NCI-H2227 (cell line): ENCODE measurements at regions not wholly inside any gene's neighbourhood (a gene's known extent, or its start where the extent isn't known, plus 50 kb on each side); places are given as distances from the start of the nearest gene placed in this dataset.

Experiments used
- DNase-seq: peaks from one replicate; lab custom pipeline; 2025; ENCODE audit not compliant: unreplicated experiment; lab: John Stamatoyannopoulos, UW

DNA sequence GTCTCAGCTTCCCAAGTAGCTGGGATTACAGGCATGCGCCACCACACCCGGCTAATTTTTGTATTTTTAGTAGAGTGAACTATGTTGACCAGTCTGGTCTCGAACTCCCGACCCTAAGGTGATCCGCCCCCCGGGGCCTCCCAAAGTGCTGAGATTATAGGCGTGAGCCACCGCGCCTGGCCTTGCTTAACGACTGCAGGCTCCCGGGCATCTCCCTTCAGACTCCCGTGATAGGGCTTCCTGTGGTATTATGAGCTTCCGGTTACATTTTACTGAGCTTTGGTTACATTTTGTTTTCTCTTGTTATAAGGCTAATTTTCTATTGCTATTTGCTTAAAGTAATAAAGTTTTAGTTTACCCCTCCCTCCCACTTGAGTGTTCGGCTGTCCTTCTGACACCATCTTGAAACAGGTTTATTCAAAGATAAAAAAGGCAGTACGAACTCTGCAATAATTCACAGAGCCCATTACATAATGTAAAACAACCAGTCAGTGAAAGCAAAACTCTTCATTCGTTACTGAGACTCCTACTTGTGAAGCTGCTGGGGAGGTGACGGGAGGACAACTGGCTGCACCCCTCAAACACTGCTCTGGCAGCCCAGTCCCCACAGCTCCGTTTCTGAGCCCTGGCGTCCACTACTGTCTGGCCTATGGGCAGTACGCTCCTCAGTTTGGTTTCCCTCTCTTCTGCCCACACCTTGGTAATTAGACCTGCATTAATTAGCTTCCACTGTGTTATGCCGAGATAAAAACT is 795.7 kb upstream of the SLIT2 start:
- peak; percentile 46 for DNase-seq

DNA sequence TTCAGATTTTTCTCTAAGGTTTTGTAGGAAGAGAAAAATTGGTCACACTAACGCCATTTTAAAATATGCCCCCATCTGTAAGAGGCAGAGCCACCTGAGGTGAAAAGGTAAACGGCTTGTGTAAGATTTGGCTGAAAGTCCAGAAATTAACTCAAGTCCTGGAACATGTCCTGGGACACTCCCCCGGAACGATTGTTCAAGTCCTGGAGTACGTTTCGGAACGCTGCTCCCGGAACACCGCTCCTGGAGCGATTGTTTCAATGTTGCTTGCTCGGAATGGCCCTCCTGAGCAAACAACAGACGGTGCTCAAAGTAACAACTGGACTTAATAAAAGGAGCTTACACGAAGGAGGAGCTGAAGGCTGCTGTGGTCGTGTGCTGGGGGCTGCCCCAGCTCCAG is 796.5 kb upstream of the SLIT2 start:
- DNase-seq, result peak; percentile 54

GRCh38 chr4:19438233-19438632 is 813.5 kb upstream of the SLIT2 start:
- no peak for DNase-seq

GRCh38 chr4:19437008-19437407 is 814.7 kb upstream of the SLIT2 start:
- DNase-seq, result no peak

DNA sequence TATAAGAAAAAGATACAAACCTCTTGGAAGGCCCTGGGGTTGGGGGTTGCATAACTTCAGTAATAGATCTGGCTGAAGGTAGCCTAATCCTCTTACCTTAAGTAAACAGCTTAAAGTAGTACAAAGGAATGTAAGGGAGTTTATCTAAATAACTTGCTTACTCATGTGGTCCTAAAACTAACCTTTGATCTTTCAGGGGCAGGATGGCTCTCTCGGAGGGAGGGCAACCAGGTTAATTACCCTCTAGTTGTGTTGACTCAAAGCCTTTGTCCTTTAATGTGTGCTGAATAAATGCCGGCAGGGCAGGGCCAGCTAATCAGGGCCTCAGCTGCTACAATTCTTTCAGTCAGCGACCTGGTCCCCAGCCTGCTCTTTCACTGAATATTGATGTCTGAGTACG is 822.0 kb upstream of the SLIT2 start:
- no peak for DNase-seq

GRCh38 chr4:19425146-19425545 is 826.6 kb upstream of the SLIT2 start:
- DNase-seq, result no peak

GRCh38 chr4:19417256-19417655 is 834.4 kb upstream of the SLIT2 start:
- no peak for DNase-seq

DNA sequence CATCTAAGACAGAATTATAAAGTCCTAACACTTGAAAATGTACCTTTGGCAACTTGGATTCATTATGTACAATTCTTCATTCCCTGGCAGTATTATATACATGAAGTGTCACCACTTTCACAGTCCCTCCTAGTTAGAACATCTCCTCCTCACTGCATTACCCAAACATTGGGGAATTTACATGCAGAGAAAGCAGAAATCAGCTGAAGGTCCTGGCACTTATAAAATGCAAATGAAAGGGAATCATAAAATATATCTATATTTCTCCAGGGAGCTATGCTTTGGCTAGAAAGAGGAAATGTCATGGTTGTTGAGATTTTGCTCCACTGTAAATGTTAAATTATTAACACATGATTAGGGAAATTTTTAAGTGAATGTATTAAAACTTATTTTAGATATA is 835.6 kb upstream of the SLIT2 start:
- DNase-seq, result no peak

DNA sequence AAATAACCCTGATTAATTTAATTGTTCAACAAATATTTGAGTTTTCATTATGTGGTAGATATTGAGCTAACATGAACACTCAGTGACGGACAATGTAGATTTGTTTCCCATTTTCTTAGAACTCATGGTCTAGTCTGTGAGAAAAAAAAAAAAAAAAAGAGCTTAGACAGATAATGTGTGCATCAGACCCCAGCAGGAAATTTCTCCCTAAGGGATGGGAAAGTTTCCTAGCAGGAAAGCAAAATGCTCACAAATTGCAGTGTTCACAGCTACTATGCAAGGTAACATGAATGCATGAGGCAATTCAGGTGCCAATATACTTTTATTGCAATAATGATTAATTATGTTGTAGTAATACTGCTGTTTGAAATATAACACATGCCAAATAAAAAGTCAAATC is 843.2 kb upstream of the SLIT2 start:
- no peak for DNase-seq

DNA sequence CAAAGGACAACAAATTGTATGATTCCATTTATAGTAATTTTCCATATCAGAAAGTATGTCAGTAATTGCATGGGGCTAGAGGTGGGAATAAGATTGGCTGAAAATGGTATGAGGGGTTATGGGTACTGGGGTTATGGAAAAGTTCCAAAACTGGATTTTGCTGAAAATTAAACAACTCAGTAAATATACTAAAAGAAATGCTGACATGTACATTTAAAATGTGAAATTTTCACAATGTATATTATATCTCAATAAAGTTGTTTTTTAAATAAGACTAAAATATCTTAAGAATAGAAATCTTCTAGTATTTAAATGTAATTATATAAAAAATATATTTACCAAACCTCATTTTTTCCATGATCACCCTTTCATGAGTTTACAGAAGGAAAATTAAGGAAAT is 844.9 kb upstream of the SLIT2 start:
- DNase-seq, result no peak

- peak; percentile 6 for DNase-seq
Observed at GRCh38 chr4:19403786-19404370, 847.8 kb upstream of the SLIT2 start.

DNA sequence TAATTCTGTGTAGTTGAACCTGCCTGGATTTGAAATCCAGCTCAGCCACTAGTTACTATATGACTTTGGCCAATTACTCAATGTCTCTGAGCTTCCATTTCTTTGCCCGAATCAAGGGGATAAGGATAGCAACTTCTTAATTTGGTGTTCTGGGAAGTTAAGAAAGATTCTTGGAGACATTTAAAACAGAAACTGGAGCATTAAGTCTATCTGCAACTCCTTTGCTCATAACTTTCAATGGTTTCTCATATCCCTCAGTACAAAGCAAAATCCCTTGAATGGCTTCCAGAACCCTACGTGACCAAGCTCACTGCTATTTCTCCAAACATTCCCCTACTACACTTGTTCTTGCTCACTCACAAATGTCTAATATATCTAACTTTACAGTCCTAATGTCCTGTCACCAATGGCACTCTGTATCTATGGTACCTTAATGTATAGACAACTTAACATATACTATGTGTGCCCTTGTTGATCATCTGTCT is 849.1 kb upstream of the SLIT2 start:
- no peak for DNase-seq

DNA sequence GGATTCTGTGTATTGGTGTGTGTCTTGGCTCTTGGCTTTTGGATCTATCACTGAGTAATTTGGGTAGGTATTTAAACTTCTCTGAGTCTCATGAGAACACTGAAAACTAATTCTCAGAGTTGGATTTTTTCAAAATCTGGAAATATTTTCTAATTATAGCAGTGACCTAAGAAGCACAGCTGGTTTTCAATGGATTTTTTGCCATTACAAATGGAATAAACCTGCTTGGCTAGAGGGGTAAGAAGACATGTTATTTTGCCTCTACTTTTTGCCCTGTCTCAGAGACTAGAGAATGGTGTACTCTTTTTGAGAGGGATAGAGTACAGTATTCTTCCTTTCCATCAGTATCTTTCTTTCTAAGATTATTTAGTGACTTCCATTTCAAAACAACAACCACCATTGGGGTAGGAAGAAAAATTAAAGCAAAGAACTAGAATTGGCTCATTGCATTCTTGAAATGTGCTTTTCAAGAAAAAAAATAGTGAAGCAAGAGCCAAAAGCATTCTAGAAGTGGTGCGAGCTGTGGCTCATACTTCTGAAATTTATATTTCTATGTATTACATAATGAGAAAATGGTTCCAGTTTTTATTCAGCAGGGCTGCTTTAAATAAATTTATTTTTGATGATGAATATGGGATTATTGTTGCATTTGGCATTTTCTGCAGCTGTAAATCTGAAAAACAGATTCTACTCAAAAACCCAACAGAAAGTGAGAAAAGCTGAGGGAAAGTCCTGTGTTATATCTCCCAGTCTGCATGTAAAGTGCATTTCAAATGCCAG is 850.2 kb upstream of the SLIT2 start:
- no peak for DNase-seq

GRCh38 chr4:19400820-19401219 is 850.9 kb upstream of the SLIT2 start:
- DNase-seq, result no peak

- DNase-seq, result no peak
Observed at GRCh38 chr4:19399001-19399400, 852.7 kb upstream of the SLIT2 start.

- DNase-seq, result no peak
Observed at GRCh38 chr4:19386786-19387185, 864.9 kb upstream of the SLIT2 start.

DNA sequence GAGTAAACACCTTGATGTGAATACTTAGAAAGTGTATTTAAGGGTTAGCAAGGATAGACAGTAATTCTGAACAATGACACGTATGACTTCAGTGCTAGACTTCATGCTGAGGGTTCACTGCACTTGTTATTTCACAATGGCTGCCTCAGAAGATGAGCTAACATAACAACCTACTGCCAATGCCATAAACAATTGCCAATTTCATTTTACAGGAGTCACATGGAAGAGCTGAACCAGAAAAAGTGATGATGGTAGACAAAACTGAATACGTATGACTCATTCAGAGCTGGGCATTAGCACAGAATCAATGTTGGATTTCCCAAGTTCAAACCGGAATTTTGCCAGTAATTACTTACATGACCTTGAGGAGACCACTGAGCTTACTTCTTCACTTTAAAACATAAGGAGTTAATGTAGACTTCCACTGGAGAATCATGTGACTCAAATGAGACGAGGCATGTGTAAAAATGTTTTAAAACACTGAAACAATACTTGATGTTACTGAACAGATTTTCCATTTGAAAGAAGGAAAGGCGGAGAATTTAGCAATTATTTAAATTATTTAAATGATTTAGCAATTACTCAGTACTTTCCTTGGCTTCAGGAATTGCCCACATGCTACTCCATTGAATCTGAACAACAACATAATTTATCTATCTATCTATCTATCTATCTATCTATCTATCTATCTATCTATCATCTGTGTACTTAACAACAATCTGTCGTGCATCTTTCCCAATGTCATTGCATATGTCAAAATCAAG is 868.5 kb upstream of the SLIT2 start:
- DNase-seq, result peak; percentile 68

DNA sequence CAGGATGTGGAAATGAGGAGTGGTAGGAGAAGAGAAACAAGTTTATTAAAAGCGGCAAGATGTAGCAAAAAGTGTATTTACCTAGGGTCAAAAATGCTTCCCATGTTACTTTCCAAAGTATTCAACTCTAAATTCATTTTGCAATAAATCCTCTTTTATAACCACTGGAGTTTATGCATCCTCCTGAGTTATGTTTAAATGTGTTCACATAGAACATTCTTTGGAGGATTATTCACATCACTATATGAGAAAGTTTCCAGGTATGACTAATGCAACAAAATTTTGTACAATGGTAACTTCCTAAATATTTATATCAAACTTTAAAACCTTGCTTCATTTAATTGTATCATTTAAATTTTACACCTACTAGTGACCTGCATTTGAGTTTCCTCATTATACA is 870.6 kb upstream of the SLIT2 start:
- no peak for DNase-seq

DNA sequence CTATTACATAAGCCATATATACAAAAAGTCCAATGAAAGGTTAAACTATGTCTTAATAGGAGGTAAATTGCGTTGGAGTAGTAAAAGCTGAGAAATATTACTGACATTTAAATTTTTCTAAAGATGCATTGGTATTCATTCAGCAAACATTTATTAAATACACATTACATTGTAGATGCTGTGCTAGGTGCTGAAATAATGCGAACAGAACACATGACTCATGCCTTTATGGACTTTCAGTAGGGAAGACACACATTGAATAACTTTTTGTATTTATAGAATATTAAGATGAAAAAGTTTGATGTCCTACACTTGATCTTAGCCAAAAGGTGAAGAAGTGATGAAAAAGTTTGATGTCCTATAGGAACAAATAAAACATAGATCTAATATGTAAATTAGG is 871.1 kb upstream of the SLIT2 start:
- no peak for DNase-seq

DNA sequence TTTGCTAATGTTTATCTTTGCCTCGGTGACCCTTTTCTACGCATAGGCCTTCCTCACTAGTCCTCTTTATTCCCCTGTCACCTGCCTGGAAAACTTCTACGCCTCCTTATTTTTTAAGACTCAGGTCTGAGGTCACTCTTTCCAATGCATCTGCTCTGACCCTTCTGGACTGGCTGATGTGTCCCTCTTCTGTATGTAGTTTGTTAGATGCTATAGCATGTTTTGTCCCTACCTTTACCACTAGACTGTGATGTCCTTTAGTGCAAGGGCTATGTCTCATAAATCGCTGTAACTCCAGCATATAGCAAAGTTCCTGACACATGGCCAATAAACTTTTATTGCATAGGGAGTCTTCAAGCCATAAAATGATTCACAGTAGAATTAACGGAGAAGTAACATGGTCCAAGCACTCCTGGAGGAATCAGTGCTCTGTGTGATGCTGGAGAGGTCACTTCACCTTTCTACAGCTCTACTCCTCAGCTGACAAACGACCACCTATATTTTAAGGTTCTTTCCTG is 872.5 kb upstream of the SLIT2 start:
- no peak for DNase-seq

GRCh38 chr4:19375931-19376330 is 875.8 kb upstream of the SLIT2 start:
- no peak for DNase-seq
